ENCODE measurements at regions not wholly inside any gene's neighbourhood (a gene's known extent, or its start where the extent isn't known, plus 50 kb on each side); places are given as distances from the start of the nearest gene placed in this dataset.

- no peak for DNase-seq
Measured at GRCh38 chr20:48571949-48572847, 255.6 kb downstream of the PREX1 start.

DNA sequence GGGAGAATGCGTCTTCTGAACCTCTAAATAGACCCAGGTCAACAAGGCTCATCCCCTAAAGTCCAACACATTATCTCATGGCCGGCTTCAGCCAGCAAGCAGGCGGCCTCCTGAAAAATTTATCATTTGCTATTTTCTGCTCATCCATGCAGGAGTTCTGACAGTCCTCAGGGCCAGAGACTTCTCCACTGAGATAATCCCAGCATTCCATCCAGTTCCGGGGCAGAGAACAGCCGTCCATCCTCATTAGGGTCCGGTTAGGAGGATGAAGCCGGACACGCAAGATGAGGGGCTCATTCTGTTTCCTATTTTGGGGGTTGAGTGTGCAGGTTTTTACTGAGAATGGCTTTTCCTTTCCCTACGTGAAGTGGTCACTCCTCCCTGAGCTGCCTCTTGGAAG lies 258.1 kb downstream of the PREX1 start:
- DNase-seq = no peak

DNA sequence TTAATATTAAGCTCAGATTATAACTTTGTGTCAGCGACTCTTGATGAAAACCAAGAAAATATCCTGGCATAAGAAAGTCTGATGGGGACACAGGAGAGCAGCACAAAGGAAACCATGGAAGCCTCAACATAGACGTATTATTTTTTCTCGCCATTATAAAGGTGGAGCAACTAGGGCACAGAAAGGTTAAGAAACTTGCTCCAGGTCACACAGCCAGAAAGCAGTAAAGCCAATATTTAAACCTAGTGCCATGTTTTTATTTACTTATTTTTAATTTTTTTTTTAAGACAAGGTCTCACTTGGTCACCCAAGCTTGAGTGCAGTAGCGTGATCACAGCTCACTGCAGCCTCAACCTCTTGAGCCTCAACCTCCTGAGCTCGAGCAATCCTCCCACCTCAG lies 259.3 kb downstream of the PREX1 start:
- DNase-seq = no peak

DNA sequence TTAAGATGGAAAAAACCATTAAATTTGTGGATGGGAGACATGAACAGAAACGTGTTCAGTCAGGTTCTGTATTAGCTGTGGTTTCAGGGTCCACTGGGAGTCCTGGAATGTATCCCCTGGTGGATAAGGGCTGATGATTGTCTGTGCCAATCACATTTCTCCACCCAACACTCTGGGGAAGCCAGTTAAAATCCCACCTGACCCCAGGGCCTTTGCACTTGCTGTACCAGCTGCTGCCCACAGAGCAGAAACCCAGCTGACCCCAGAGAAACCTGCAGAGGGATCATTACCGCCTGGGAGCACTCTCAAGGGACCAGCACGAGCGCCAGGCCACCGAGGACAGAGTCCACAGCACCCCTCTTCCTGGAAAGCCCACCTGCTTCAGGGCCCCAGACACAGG lies 260.7 kb downstream of the PREX1 start:
- DNase-seq = no peak

DNA sequence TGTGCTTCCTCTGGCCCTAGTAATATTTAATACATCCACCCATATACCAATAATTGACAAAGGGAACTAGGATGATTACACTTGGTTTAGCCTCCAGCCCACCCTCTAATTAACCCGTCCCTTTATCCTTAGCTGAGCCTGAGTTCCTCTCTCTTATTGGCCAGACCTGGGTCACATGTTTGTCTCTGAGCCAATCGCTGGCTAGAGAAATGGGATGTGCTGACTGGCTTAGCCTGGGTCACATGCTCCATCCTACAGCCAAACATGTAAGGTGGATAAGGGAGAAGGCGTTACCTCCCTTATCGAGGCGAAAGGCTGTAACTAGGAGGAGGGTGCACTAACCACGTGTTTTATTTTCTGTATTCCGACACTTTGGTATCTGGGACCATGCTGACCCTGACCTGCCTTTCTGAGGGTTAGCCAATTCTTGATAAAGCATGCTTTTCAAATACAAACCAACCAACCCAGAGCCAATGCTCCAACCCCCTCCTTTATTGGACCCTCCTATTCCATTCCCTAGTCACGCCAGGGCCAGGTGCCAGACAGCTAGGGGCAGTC lies 262.7 kb downstream of the PREX1 start:
- DNase-seq = no peak

GRCh38 chr20:48563191-48563870 lies 264.5 kb downstream of the PREX1 start:
- DNase-seq = no peak

- no peak for DNase-seq
Measured at GRCh38 chr20:48562586-48563116, 265.1 kb downstream of the PREX1 start.

- no peak for DNase-seq
Measured at GRCh38 chr20:48558906-48559305, 268.9 kb downstream of the PREX1 start.

GRCh38 chr20:48557380-48557779 lies 270.4 kb downstream of the PREX1 start:
- DNase-seq = no peak

DNA sequence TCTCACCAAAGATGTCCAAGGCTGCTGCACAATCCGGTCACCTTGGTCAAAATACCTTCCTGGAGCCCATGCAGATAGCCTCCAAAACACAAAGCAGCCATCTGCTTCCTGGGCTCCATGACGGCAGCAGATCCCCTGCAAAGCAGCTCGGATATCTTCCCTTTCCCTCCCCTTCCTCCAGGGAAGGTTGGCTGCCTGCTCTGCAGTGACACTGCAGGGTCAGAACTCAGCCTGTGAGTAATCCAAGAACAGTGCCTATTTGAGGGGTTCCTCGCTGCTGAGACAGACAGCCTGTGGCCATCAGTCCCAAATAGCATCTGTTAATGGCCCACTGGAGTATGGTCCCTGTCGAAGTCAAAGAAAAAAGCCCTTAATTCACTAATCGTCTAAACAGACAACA lies 270.8 kb downstream of the PREX1 start:
- DNase-seq = no peak

DNA sequence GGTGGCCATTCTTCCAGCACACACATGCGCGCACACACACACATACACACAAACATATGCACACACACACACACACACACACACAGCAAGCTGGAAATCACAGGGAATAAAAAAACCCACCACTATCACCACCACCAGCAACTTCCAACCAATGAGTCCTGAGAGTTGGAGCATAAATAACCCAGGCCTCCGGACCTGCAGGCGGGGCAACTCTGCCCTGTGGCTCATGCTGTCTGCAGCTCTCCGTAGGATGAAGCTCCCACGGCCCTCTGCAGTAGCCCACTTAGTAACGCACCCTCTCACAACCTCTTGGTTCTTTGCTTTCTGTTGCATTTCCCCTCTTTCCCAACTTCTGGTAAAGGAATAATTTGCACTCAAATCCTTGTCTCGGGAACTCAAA lies 275.2 kb downstream of the PREX1 start:
- no peak for DNase-seq

- no peak for DNase-seq
Measured at GRCh38 chr20:48550814-48551213, 277.0 kb downstream of the PREX1 start.

GRCh38 chr20:48547664-48548063 lies 280.1 kb downstream of the PREX1 start:
- DNase-seq = no peak

- no peak for DNase-seq
Measured at GRCh38 chr20:48544402-48545339, 283.1 kb downstream of the PREX1 start.

DNA sequence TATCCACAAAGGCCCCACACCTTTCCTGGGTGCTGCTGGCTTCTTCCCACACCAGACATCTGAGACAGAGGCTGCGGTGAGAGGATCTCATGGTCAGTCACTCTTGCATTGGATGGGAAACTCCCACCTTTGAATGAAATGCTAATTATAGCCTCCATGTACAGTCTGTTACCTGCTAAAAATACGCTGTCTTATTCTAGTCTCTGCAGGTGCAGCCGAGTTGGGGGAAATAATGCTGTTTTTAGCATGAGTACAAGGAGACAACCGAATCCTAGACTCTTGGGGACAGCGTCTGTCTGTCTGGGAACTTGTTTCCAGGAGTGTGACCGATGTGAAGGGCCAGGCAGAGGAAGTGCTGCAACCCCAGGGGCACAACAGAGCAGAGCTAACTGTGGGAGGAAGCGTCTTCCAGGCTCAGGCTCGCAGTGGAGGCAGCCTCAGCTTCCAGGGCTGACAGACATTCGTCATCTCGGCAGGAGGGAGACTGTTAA lies 286.2 kb downstream of the PREX1 start:
- no peak for DNase-seq

DNA sequence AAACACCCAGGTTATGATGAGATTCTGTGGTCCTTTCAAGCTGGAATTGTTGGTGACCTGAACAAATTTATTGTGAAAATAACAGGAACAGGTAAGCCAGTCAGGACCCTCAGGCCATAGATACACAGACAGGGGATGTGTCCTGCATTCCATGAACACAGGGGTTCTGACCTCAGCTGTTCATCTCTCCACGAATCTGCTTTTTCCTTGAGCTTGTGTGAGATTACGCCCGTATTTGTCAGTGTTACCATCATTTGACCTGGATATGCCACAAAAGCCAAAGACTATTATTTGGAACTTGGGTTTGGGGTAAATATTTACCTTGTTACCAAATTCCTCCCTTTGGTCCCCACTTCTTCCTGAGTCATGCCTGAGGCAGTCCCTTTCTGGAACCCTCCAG lies 288.9 kb downstream of the PREX1 start:
- DNase-seq = no peak

GRCh38 chr20:48538058-48538825 lies 289.6 kb downstream of the PREX1 start:
- peak; percentile 85 for DNase-seq

DNA sequence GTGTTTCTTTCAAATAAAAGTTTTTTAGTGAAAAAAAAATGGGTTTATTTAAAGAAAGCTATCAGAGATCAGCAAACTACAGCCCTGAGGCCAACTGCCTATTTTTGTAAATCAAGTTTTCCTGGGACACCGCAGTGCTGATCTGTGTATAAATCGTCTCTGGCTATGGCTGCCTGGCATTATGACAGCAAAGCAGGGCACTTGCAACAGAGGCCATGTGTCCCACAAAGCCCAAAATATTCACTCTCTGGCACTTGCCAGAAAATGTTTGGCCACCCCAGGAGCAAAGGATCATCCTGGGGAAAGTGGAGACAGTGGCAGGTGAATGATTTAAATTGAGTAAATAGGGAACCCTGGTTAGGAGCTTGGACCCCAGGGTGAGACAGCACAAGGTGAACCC lies 291.6 kb downstream of the PREX1 start:
- no peak for DNase-seq

- DNase-seq = no peak
Measured at GRCh38 chr20:48535556-48535955, 292.2 kb downstream of the PREX1 start.

DNA sequence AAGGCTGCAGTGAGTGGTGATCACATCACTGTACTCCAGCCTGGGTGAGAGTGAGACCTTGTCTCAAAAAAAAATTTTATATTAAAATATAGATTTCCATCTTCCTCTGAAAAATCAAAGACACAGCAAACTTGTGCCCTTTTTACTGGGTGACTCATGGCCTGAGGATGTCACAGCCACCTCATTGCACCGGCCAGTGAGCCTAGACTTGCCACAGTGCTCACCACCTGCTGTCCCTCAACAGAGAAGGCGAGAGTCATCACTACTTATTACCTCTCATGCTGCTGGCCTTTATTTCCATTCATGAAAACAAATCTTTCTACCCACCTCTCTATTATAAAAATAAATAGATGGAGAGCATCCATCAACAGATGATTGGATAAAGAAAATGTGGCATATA lies 295.8 kb downstream of the PREX1 start:
- no peak for DNase-seq

GRCh38 chr20:48531505-48531904 lies 296.3 kb downstream of the PREX1 start:
- peak; percentile 49 for DNase-seq

- DNase-seq = no peak
Measured at GRCh38 chr20:48530957-48531356, 296.8 kb downstream of the PREX1 start.

Data from fibroblast of skin of right quadriceps (primary cell).